Erythroblast (primary cell): ENCODE measurements at regions not wholly inside any gene's neighbourhood (a gene's known extent, or its start where the extent isn't known, plus 50 kb on each side); places are given as distances from the start of the nearest gene placed in this dataset.

Source experiments
- DNase-seq, 2 experiments: peaks; one replicate each; lab custom pipeline; 2025; lab: John Stamatoyannopoulos, UW
- GATA1 ChIP-seq: IDR thresholded peaks from 2 replicates; pipeline ENCODE4 v1.6.1; 2011; ENCODE audit warnings: low read depth, mild to moderate bottlenecking, control low read depth, low read length, moderate library complexity
- POLR2A ChIP-seq: IDR thresholded peaks from 2 replicates; pipeline ENCODE4 v1.6.1; 2011; ENCODE audit warnings: mild to moderate bottlenecking, low read length

- TF ChIP-seq GATA1 (no peak), POLR2A (no peak)
- no peak for DNase-seq
Observed at GRCh38 chr3:56989977-56990640, 70.4 kb upstream of the SPATA12 start.

GRCh38 chr3:56989169-56989976, 71.1 kb upstream of the SPATA12 start:
- DNase-seq, result no peak
- TF ChIP-seq GATA1 (no peak), POLR2A (no peak)

GRCh38 chr3:56988458-56989168, 71.9 kb upstream of the SPATA12 start:
- TF ChIP-seq POLR2A (no peak), GATA1 (no peak)
- DNase-seq, result peak; percentile 53 to 78

GRCh38 chr3:56987238-56987895, 73.1 kb upstream of the SPATA12 start:
- DNase-seq, result no peak
- no peak for TF ChIP-seq POLR2A
- TF ChIP-seq GATA1, result no peak

GRCh38 chr3:56986347-56986746, 74.1 kb upstream of the SPATA12 start:
- DNase-seq, result no peak

GRCh38 chr3:56985878-56986277, 74.6 kb upstream of the SPATA12 start:
- TF ChIP-seq GATA1 (no peak), POLR2A (no peak)
- DNase-seq, result no peak

More at GRCh38 chr3:56986347-56986746, 74.1 kb upstream of the SPATA12 start:
- TF ChIP-seq GATA1 (no peak), POLR2A (no peak)

- no peak for DNase-seq
Observed at GRCh38 chr3:56985460-56985859, 75.0 kb upstream of the SPATA12 start.

GRCh38 chr3:56983427-56983826, 77.0 kb upstream of the SPATA12 start:
- DNase-seq, result no peak
- no peak for TF ChIP-seq POLR2A
- TF ChIP-seq GATA1, result no peak

More at GRCh38 chr3:56985460-56985859, 75.0 kb upstream of the SPATA12 start:
- TF ChIP-seq GATA1 (no peak), POLR2A (no peak)

- TF ChIP-seq POLR2A (no peak), GATA1 (no peak)
- DNase-seq, result no peak
Observed at GRCh38 chr3:56981445-56982230, 78.8 kb upstream of the SPATA12 start.

GRCh38 chr3:56980798-56981390, 79.6 kb upstream of the SPATA12 start:
- no peak for DNase-seq

GRCh38 chr3:56980243-56980642, 80.2 kb upstream of the SPATA12 start:
- TF ChIP-seq POLR2A (no peak), GATA1 (no peak)
- DNase-seq, result no peak

More at GRCh38 chr3:56980798-56981390, 79.6 kb upstream of the SPATA12 start:
- TF ChIP-seq GATA1 (no peak), POLR2A (no peak)

- DNase-seq, result no peak
- TF ChIP-seq GATA1, result no peak
- no peak for TF ChIP-seq POLR2A
Observed at GRCh38 chr3:56979791-56980190, 80.7 kb upstream of the SPATA12 start.

- no peak for DNase-seq
- no peak for TF ChIP-seq GATA1
- no peak for TF ChIP-seq POLR2A
Observed at GRCh38 chr3:56977561-56977889, 82.9 kb upstream of the SPATA12 start.
